Transverse colon (tissue), 4 donors: ENCODE measurements at regions not wholly inside any gene's neighbourhood (a gene's known extent, or its start where the extent isn't known, plus 50 kb on each side); places are given as distances from the start of the nearest gene placed in this dataset.

Experiments
- EP300 ChIP-seq: sonication (generic); formaldehyde crosslinking; IDR thresholded peaks from one replicate; pipeline ENCODE4 v1.6.1; 2017; ENCODE audit warnings: antibody characterized with exemption, low read depth
- POLR2A ChIP-seq: fragments of 450-650 bp; IDR thresholded peaks from one replicate; pipeline ENCODE4 v1.6.1; 2016; ENCODE audit warnings: antibody characterized with exemption, mild to moderate bottlenecking, moderate library complexity
- POLR2AphosphoS5 ChIP-seq, 3 donors: sonication (generic); formaldehyde crosslinking; IDR thresholded peaks; one replicate each; pipeline ENCODE4 v1.6.1; 2016; ENCODE audit warnings: antibody characterized with exemption in 3 of 3
- TF ChIP-seq, protein P1 (sequence below), 5 experiments: fragments of 200-600 bp in 3 of 5; fragments of 450-650 bp in 2 of 5; sonication (generic) in 3 of 5; IDR thresholded peaks; 1 replicate in 2 of 5; 2 replicates in 3 of 5; pipeline ENCODE4 v1.5.1; 2016 to 2017; ENCODE audit warnings: antibody characterized with exemption in 5 of 5, inconsistent platforms in 3 of 5, mild to moderate bottlenecking in 2 of 5, moderate library complexity in 1 of 5

GRCh38 chr9:649128-650074 is 192.1 kb upstream of the DMRT1 start:
- no peak for TF ChIP-seq POLR2AphosphoS5 (IDR thresholded peaks at IDR 0.05)
- TF ChIP-seq, protein P1, sequence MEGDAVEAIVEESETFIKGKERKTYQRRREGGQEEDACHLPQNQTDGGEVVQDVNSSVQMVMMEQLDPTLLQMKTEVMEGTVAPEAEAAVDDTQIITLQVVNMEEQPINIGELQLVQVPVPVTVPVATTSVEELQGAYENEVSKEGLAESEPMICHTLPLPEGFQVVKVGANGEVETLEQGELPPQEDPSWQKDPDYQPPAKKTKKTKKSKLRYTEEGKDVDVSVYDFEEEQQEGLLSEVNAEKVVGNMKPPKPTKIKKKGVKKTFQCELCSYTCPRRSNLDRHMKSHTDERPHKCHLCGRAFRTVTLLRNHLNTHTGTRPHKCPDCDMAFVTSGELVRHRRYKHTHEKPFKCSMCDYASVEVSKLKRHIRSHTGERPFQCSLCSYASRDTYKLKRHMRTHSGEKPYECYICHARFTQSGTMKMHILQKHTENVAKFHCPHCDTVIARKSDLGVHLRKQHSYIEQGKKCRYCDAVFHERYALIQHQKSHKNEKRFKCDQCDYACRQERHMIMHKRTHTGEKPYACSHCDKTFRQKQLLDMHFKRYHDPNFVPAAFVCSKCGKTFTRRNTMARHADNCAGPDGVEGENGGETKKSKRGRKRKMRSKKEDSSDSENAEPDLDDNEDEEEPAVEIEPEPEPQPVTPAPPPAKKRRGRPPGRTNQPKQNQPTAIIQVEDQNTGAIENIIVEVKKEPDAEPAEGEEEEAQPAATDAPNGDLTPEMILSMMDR (IDR thresholded peaks at IDR 0.05): no peak
- no peak for TF ChIP-seq EP300
- TF ChIP-seq POLR2A: no peak
